ENCODE measurements at regions not wholly inside any gene's neighbourhood (a gene's known extent, or its start where the extent isn't known, plus 50 kb on each side); places are given as distances from the start of the nearest gene placed in this dataset.

- in situ Hi-C loops (cut with HindIII; ENCODE audit: low sequenced_read_pairs), result no loop called here
Observed at GRCh38 chr1:30038134-30039025, 685.0 kb downstream of the MATN1 start.

GRCh38 chr1:30037251-30038118 lies 685.9 kb downstream of the MATN1 start:
- in situ Hi-C loops (cut with HindIII; ENCODE audit: low sequenced_read_pairs), result no loop called here

- in situ Hi-C loops (cut with HindIII; ENCODE audit: low sequenced_read_pairs), result no loop called here
Observed at GRCh38 chr1:30036666-30037065, 686.7 kb downstream of the MATN1 start.

GRCh38 chr1:30036229-30036547 lies 687.2 kb downstream of the MATN1 start:
- in situ Hi-C loops (cut with HindIII; ENCODE audit: low sequenced_read_pairs), result no loop called here

- in situ Hi-C loops (cut with HindIII; ENCODE audit: low sequenced_read_pairs), result no loop called here
Observed at GRCh38 chr1:30035522-30036228, 687.7 kb downstream of the MATN1 start.

GRCh38 chr1:30034627-30035521 lies 688.5 kb downstream of the MATN1 start:
- in situ Hi-C loops (cut with HindIII; ENCODE audit: low sequenced_read_pairs), result no loop called here

- in situ Hi-C loops (cut with HindIII; ENCODE audit: low sequenced_read_pairs), result no loop called here
Observed at GRCh38 chr1:30034105-30034626, 689.2 kb downstream of the MATN1 start.

GRCh38 chr1:30033256-30034104 lies 689.9 kb downstream of the MATN1 start:
- in situ Hi-C loops (cut with HindIII; ENCODE audit: low sequenced_read_pairs), result no loop called here

- in situ Hi-C loops (cut with HindIII; ENCODE audit: low sequenced_read_pairs), result no loop called here
Observed at GRCh38 chr1:30032302-30032701, 691.1 kb downstream of the MATN1 start.

- in situ Hi-C loops (cut with HindIII; ENCODE audit: low sequenced_read_pairs), result loop anchor here (5.0 kb wide), 1 partner anchor 42 kb away; no protein-coding TSS in a partner anchor
Observed at GRCh38 chr1:30029677-30030076, 693.7 kb downstream of the MATN1 start.

- in situ Hi-C loops (cut with HindIII; ENCODE audit: low sequenced_read_pairs), result loop anchor here (5.0 kb wide), 1 partner anchor 42 kb away; no protein-coding TSS in a partner anchor
Observed at GRCh38 chr1:30028939-30029338, 694.4 kb downstream of the MATN1 start.

- in situ Hi-C loops (cut with HindIII; ENCODE audit: low sequenced_read_pairs), result loop anchor here (5.0 kb wide), 1 partner anchor 41 kb away; no protein-coding TSS in a partner anchor
Observed at GRCh38 chr1:30028283-30028682, 695.1 kb downstream of the MATN1 start.

- in situ Hi-C loops (cut with HindIII; ENCODE audit: low sequenced_read_pairs), result loop anchor here (5.0 kb wide), 1 partner anchor 40 kb away; no protein-coding TSS in a partner anchor
Observed at GRCh38 chr1:30027247-30027646, 696.1 kb downstream of the MATN1 start.

- in situ Hi-C loops (cut with HindIII; ENCODE audit: low sequenced_read_pairs), result loop anchor here (5.0 kb wide), 1 partner anchor 37 kb away; no protein-coding TSS in a partner anchor
Observed at GRCh38 chr1:30024411-30025195, 698.8 kb downstream of the MATN1 start.

GRCh38 chr1:30023339-30024022 lies 699.9 kb downstream of the MATN1 start:
- in situ Hi-C loops (cut with HindIII; ENCODE audit: low sequenced_read_pairs), result no loop called here

GRCh38 chr1:30014031-30014430 lies 709.4 kb downstream of the MATN1 start:
- in situ Hi-C loops (cut with HindIII; ENCODE audit: low sequenced_read_pairs), result no loop called here
